ENCODE measurements at regions not wholly inside any gene's neighbourhood (a gene's known extent, or its start where the extent isn't known, plus 50 kb on each side); places are given as distances from the start of the nearest gene placed in this dataset.
"Not testable (repeated sequence)": the region's sequence is repeated elsewhere in the genome, so short reads cannot be mapped to it uniquely, and the experiment has no call there.

GRCh38 chr10:3399756-3400155 lies 227.2 kb upstream of the PITRM1 start:
- DNase-seq (ENCODE audit: insufficient read length, low spot score) (no peak), FAIRE-seq (no peak)

- DNase-seq (ENCODE audit: insufficient read length, low spot score), result no peak
- FAIRE-seq, result peak; percentile 82
These were observed 226.5 kb upstream of the PITRM1 start for GRCh38 chr10:3398825-3399646.

DNA sequence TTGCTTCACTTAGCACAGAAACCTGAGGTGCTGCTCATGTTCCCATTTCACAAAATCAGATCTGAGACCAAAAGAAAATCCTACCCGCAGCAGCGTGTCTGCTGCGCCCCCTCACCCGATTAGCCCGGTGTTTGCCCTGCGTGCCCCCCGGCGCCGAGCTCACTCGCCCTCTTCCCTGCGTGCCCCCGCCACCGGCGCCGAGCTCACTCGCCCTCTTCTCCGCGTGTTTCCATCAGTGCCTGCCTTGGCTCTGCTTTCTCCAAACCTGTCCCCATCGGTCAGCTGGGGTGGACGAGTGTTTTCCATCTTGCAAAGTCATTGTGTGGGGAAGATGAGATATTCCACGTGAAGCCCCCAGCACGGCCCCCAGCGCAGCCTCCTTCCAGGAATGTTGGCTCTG lies 225.3 kb upstream of the PITRM1 start:
- DNase-seq (ENCODE audit: insufficient read length, low spot score) (no peak), FAIRE-seq (no peak)

- DNase-seq (ENCODE audit: insufficient read length, low spot score), result no peak
- FAIRE-seq, result no peak
These were observed 224.6 kb upstream of the PITRM1 start for GRCh38 chr10:3397231-3397630.

- FAIRE-seq, result no peak
These were observed 223.5 kb upstream of the PITRM1 start for GRCh38 chr10:3396116-3396515.

GRCh38 chr10:3395458-3395861 lies 222.9 kb upstream of the PITRM1 start:
- DNase-seq (ENCODE audit: insufficient read length, low spot score), result no peak
- no peak for FAIRE-seq

More at GRCh38 chr10:3396116-3396515, 223.5 kb upstream of the PITRM1 start:
- no peak for DNase-seq (ENCODE audit: insufficient read length, low spot score)

- no peak for DNase-seq (ENCODE audit: insufficient read length, low spot score)
- no peak for FAIRE-seq
These were observed 222.5 kb upstream of the PITRM1 start for GRCh38 chr10:3395041-3395440.

DNA sequence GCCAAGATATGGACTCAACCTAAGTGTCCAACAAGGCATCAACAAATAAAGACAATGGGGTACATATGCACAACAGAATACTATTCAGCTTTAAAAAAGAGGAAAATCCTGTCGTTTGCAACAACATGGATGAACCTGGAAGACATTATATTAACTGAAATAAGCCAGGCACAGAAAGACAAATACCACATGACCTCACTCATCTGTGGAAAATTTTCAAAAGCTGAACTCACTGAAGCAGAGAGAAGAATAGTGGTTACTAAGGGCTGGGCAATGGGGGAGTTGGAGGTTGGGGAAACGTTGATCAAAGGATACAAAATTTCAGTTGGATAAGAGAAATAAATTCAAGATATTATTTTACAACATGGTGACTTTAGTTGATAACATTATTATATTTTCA lies 221.4 kb upstream of the PITRM1 start:
- DNase-seq (ENCODE audit: insufficient read length, low spot score) (no peak), FAIRE-seq (no peak)

DNA sequence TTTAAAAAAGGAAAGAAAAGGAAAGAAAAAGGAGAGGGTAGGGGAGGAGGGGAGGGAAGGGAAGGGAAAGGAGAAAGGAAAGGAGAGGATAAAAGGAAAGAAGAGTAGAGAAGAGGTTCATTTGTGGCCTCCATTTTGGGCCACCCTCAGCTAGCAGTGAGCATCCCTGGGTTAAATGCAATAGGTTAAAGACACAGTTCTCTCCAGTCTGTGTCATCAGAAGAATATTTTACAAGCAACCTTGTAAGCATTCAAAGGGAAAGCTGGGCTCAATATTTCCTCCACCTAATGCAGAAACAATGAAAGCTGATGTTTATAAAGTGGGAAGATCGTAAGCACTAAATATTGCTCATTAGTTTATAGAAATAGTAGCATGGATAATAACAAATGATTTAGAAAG lies 219.1 kb upstream of the PITRM1 start:
- no peak for FAIRE-seq
- DNase-seq (ENCODE audit: insufficient read length, low spot score), result no peak

- no peak for FAIRE-seq
- DNase-seq (ENCODE audit: insufficient read length, low spot score), result no peak
These were observed 216.5 kb upstream of the PITRM1 start for GRCh38 chr10:3389130-3389529.

DNA sequence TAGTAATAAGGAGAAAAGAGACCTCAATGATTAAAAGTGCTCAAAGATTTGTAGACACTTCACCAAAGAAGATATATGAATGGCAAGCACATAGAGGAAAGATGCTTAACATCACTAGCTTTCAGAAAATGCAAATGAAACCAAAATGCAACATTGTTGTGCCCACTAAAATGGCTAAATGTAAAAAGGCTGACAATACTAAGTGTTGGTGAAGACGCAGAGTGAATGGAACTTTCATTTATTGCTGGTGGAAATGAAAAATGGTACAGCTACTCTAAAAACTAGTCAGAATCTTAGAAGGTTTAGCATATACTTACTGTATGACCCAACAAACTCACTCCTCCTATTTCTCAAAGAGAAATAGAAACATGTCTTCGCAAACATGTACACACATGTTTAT lies 212.9 kb upstream of the PITRM1 start:
- DNase-seq (ENCODE audit: insufficient read length, low spot score) (no peak), FAIRE-seq (no peak)

- no peak for DNase-seq (ENCODE audit: insufficient read length, low spot score)
- no peak for FAIRE-seq
These were observed 209.5 kb upstream of the PITRM1 start for GRCh38 chr10:3382092-3382491.

DNA sequence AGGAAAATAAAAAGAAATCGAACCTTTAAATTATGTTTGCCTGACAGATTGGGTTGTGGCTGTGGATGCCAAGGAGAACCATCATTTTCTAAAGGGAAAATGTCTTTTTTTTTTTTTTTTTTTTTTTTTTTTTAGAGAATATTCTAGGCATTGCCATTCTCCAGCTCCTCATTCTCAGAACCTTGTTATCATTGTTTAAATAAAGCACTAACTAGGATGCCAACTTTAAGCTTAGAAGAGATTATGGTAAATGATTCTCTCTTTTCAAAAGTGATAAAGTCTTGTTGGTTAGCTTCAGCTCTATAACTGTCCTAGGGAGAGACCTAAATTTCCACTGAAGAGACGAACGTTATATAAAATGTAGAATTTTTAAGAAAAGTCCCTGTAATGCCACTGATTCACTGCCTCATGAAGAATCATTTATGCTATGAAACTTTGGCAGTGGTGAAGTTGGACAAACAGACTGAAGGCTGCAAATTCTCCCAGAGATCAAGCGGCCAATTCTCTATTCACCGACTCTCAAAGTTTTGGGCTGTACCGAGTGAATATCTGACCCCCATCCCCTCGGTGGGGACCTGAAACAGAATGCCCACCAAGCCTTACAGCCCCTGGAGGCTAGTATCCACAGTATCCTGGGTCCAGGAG lies 207.9 kb upstream of the PITRM1 start:
- DNase-seq (ENCODE audit: insufficient read length, low spot score) (no peak), FAIRE-seq (no peak)

DNA sequence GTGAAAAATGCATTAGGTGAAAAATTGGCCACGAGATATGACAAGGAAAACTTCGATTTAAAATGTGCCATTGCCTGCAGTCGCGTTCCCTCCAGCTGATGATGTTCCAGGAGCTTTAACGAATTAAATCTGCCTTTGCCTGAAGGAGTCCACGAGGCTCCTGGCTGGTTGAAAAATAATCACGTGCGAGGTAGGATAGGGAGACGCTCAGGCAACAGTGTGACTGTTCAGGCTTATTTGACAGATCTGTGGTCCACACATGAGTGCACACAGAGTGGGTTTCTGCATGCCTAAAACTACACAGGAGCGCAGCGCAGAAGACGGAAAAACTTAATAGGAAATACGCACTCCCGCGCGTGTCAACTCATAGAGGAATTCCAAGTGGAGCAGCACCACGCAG lies 204.0 kb upstream of the PITRM1 start:
- DNase-seq (ENCODE audit: insufficient read length, low spot score) (no peak), FAIRE-seq (no peak)

- DNase-seq (ENCODE audit: insufficient read length, low spot score) (no peak), FAIRE-seq (no peak)
These were observed 202.9 kb upstream of the PITRM1 start for GRCh38 chr10:3375505-3375904.

DNA sequence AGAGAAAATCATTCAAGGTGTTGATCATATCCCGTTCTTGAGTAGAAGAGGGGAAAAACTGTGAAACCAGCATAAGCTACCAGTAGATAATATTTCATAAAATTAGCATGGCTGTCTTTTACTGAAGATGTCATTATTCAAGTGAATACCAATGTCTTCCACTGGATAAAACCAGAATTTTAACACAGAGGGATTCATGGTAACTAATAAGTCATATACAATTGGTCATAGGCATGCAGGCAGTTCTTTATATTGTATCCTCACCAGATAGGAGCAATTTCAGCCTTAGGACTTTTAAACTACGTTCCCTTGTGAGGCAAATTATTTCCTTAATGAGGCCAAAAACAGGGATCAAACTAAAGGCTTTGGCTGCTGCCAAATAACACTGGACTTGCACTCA lies 202.3 kb upstream of the PITRM1 start:
- FAIRE-seq (no peak), DNase-seq (ENCODE audit: insufficient read length, low spot score) (no peak)

- FAIRE-seq; DNase-seq (ENCODE audit: insufficient read length, low spot score): not testable (repeated sequence)
These were observed 200.9 kb upstream of the PITRM1 start for GRCh38 chr10:3373374-3374027.

- FAIRE-seq, result no peak
- no peak for DNase-seq (ENCODE audit: insufficient read length, low spot score)
These were observed 199.7 kb upstream of the PITRM1 start for GRCh38 chr10:3372281-3372680.

DNA sequence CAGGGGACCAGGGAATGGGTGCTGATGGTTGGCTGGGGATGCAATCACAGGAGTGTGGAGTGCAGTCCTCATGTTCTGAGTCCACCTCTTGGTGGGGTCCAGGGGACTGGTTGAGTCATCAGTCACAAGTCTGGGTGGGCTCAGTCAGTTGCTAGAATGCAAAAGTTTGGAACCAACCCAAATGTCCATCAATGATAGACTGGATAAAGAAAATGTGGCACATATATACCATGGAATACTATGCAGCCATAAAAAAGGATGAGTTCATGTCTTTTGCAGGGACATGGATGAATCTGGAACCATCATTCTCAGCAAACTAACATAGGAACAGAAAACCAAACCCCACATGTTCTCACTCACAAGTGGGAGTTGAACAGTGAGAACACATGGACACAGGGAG lies 199.0 kb upstream of the PITRM1 start:
- DNase-seq (ENCODE audit: insufficient read length, low spot score); FAIRE-seq: not testable (repeated sequence)

GRCh38 chr10:3366735-3367405 lies 194.3 kb upstream of the PITRM1 start:
- FAIRE-seq (no peak), DNase-seq (ENCODE audit: insufficient read length, low spot score) (no peak)

DNA sequence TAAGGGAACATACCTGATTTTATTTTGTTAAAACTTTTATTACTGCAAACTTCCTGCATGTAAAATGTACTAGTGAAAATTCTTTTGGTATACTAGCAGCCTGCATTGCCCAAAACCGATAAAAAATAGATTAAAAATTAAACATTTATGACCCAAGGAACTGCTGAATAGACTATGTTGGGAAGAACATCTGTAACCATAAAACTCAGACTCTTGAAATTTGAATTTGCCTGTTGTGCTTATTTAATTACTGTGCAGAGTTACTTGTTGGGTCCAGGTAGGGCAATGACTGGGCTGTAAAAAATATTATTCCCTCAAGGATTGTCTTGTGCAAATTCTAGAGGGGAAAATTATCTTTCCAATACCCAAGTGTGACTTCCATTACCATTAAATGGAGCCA lies 193.5 kb upstream of the PITRM1 start:
- DNase-seq (ENCODE audit: insufficient read length, low spot score), result no peak
- FAIRE-seq, result no peak
